H1 (cell line): ENCODE measurements at regions not wholly inside any gene's neighbourhood (a gene's known extent, or its start where the extent isn't known, plus 50 kb on each side); places are given as distances from the start of the nearest gene placed in this dataset.

Source experiments
- CTCF ChIA-PET: fragments of 300-600 bp; sonication (Branson Sonifier 250); formaldehyde crosslinking; loops from one replicate; lab custom pipeline; 2021; ENCODE audit not compliant: partially characterized antibody; lab: Charles Lee
- POLR2A ChIA-PET: fragments of 300-600 bp; sonication (Branson Sonifier 250); formaldehyde crosslinking; loops from one replicate; lab custom pipeline; 2021; ENCODE audit warnings: inconsistent platforms; ENCODE audit not compliant: partially characterized antibody; lab: Charles Lee
- DNase-seq, 2 experiments: peaks; one replicate each; pipeline versions ENCODE4 v3.0.0 to v3.0.0-alpha.2; 2010 to 2022; ENCODE audit warnings: low spot score in 2 of 2, low read depth in 1 of 2, mixed read lengths in 1 of 2
- FAIRE-seq: peaks from 2 replicates; lab custom pipeline; 2011; peaks lifted over from hg19 to GRCh38; lab: Jason Lieb, UNC
- H2AFZ ChIP-seq: 2 replicates; pipeline ENCODE4 v1.8.1; 2012; ENCODE audit warnings: low read length, inconsistent platforms
- H2AK5ac ChIP-seq: 2 replicates; pipeline ENCODE4 v1.6.1; 2013; ENCODE audit warnings: low read depth, low read length
- H2BK120ac ChIP-seq: replicated peaks from 2 replicates; pipeline ENCODE3; 2013; ENCODE audit warnings: low read depth, low read length, inconsistent platforms
- H2BK12ac ChIP-seq: 2 replicates; pipeline ENCODE4 v1.6.1; 2013; ENCODE audit warnings: low read depth, low read length
- H2BK15ac ChIP-seq: 2 replicates; pipeline ENCODE4 v1.6.1; 2013; ENCODE audit warnings: low read length
- H2BK20ac ChIP-seq: 2 replicates; pipeline ENCODE4 v1.6.1; 2013; ENCODE audit warnings: low read length
- H2BK5ac ChIP-seq: 2 replicates; pipeline ENCODE4 v1.6.1; 2013; ENCODE audit warnings: low read depth, low read length
- H3K14ac ChIP-seq: 2 replicates; pipeline ENCODE4 v1.6.1; 2013; ENCODE audit warnings: inconsistent platforms; ENCODE audit not compliant: insufficient read length
- H3K18ac ChIP-seq: 2 replicates; pipeline ENCODE4 v1.6.1; 2013; ENCODE audit warnings: low read length; ENCODE audit errors: extremely low read depth
- H3K23ac ChIP-seq: 2 replicates; pipeline ENCODE4 v1.6.1; 2013; ENCODE audit warnings: inconsistent platforms; ENCODE audit not compliant: insufficient read length
- H3K23me2 ChIP-seq: 2 replicates; pipeline ENCODE4 v1.6.1; 2013; ENCODE audit warnings: low read depth, low read length
- H3K27ac ChIP-seq: 2 replicates; pipeline ENCODE4 v1.6.1; 2011; ENCODE audit warnings: low read depth, low read length, inconsistent platforms
- H3K27me3 ChIP-seq, 4 experiments: replicated peaks in 1 of 4; 1 replicate in 1 of 4; 2 replicates in 3 of 4; pipeline versions ENCODE4 v1.6.1 to v1.8.1; 2011 to 2013; ENCODE audit warnings: low read length in 3 of 4, mild to moderate bottlenecking in 3 of 4, inconsistent platforms in 2 of 4, mixed read lengths in 2 of 4, moderate library complexity in 1 of 4; ENCODE audit not compliant: control insufficient read depth in 3 of 4, insufficient read depth in 3 of 4; ENCODE audit errors: extremely low read depth in 1 of 4
- H3K36me3 ChIP-seq, 4 experiments: 2 replicates each; pipeline versions ENCODE4 v1.6.1 to v1.8.1; 2011 to 2013; ENCODE audit warnings: mild to moderate bottlenecking in 4 of 4, low read length in 3 of 4, moderate library complexity in 2 of 4, control low read depth in 1 of 4, inconsistent platforms in 1 of 4; ENCODE audit not compliant: insufficient read depth in 4 of 4, control insufficient read depth in 2 of 4
- H3K4ac ChIP-seq: replicated peaks from 2 replicates; pipeline ENCODE3; 2013; ENCODE audit warnings: low read length, low read depth, mixed read lengths, inconsistent platforms; ENCODE audit not compliant: insufficient read length
- H3K4me1 ChIP-seq, 4 experiments: replicated peaks in 1 of 4; 1 replicate in 1 of 4; 2 replicates in 3 of 4; pipeline versions ENCODE4 v1.6.1 to v1.8.1; 2011 to 2013; ENCODE audit warnings: low read length in 3 of 4, inconsistent platforms in 2 of 4, mixed read lengths in 1 of 4; ENCODE audit not compliant: insufficient read depth in 4 of 4, control insufficient read depth in 3 of 4
- H3K4me2 ChIP-seq, 2 experiments: 2 replicates each; pipeline versions ENCODE4 v1.6.1 to v1.8.1; 2011 to 2013; ENCODE audit warnings: low read depth in 2 of 2, low read length in 2 of 2, control low read depth in 1 of 2, inconsistent platforms in 1 of 2, mild to moderate bottlenecking in 1 of 2; ENCODE audit not compliant: insufficient read depth in 1 of 2
- H3K4me3 ChIP-seq, 4 experiments: fragments of 200-600, 300-600 bp in 1 of 4; sonication (generic), shearing (Covaris generic), sonication (Bioruptor Twin) in 1 of 4; 2 replicates each; pipeline versions ENCODE4 v1.5.1 to v1.8.1; 2011 to 2016; ENCODE audit warnings: low read length in 4 of 4, low read depth in 3 of 4, control low read depth in 2 of 4, inconsistent platforms in 2 of 4, mild to moderate bottlenecking in 2 of 4, mixed read lengths in 1 of 4, moderate library complexity in 1 of 4; ENCODE audit not compliant: insufficient read depth in 2 of 4; ENCODE audit errors: extremely low read depth in 1 of 4
- H3K56ac ChIP-seq: replicated peaks from 2 replicates; pipeline ENCODE3; 2013; ENCODE audit warnings: low read depth, mild to moderate bottlenecking, mixed read lengths, low read length, inconsistent platforms; ENCODE audit not compliant: insufficient read length
- H3K79me1 ChIP-seq: 2 replicates; pipeline ENCODE4 v1.6.1; 2013; ENCODE audit warnings: low read depth, low read length, control low read depth
- H3K79me2 ChIP-seq, 2 experiments: 2 replicates each; pipeline versions ENCODE4 v1.6.1 to v1.8.1; 2012 to 2013; ENCODE audit warnings: low read length in 2 of 2, mild to moderate bottlenecking in 2 of 2, inconsistent platforms in 1 of 2; ENCODE audit not compliant: insufficient read depth in 2 of 2, control insufficient read depth in 1 of 2
- H3K9ac ChIP-seq, 4 experiments: replicated peaks in 1 of 4; 1 replicate in 1 of 4; 2 replicates in 3 of 4; pipeline versions ENCODE4 v1.6.1 to v1.8.1; 2011 to 2013; ENCODE audit warnings: low read depth in 3 of 4, low read length in 3 of 4, control low read depth in 2 of 4, mild to moderate bottlenecking in 2 of 4, moderate library complexity in 2 of 4, inconsistent platforms in 1 of 4; ENCODE audit errors: extremely low read depth in 1 of 4
- H3K9me3 ChIP-seq, 2 experiments: 2 replicates each; pipeline versions ENCODE4 v1.6.1 to v1.8.1; 2012 to 2013; ENCODE audit warnings: mild to moderate bottlenecking in 2 of 2, moderate library complexity in 2 of 2, control low read depth in 1 of 2, inconsistent platforms in 1 of 2, low read depth in 1 of 2, low read length in 1 of 2, mixed read lengths in 1 of 2; ENCODE audit not compliant: insufficient read depth in 2 of 2
- H4K20me1 ChIP-seq, 2 experiments: replicated peaks in 1 of 2; 2 replicates each; pipeline versions ENCODE3 to v1.8.1; 2011 to 2013; ENCODE audit warnings: inconsistent platforms in 2 of 2, low read length in 2 of 2, mild to moderate bottlenecking in 1 of 2; ENCODE audit not compliant: insufficient read depth in 2 of 2, control insufficient read depth in 1 of 2
- H4K5ac ChIP-seq: 2 replicates; pipeline ENCODE4 v1.6.1; 2013; ENCODE audit warnings: low read length, low read depth, mixed read lengths, inconsistent platforms; ENCODE audit not compliant: insufficient read length
- H4K8ac ChIP-seq: 2 replicates; pipeline ENCODE4 v1.8.0; 2013; ENCODE audit warnings: mild to moderate bottlenecking, moderate library complexity, low read length, inconsistent platforms; ENCODE audit not compliant: insufficient read depth; ENCODE audit errors: extremely low read depth
- H4K91ac ChIP-seq: replicated peaks from 2 replicates; pipeline ENCODE3; 2013; ENCODE audit warnings: low read length, mixed read lengths, inconsistent platforms; ENCODE audit not compliant: insufficient read length
- BACH1 ChIP-seq: IDR thresholded peaks from 2 replicates; pipeline ENCODE4 v1.6.1; 2012; ENCODE audit warnings: low read length, improper control_type of control experiment
- BCL11A ChIP-seq, 2 experiments: IDR thresholded peaks; one replicate each; pipeline ENCODE4 v1.6.1; 2011; ENCODE audit warnings: low read depth in 2 of 2, low read length in 2 of 2, mild to moderate bottlenecking in 2 of 2
- CBX8 ChIP-seq: fragments of 300-800, 300-1000 bp; sonication (generic); IDR thresholded peaks from 2 replicates; pipeline ENCODE4 v1.7.1; 2016; ENCODE audit warnings: low read depth, low read length, borderline replicate concordance
- CTBP2 ChIP-seq: IDR thresholded peaks from 2 replicates; pipeline ENCODE4 v1.7.0; 2011; ENCODE audit warnings: borderline replicate concordance, mild to moderate bottlenecking, moderate library complexity, mixed read lengths, low read length; ENCODE audit not compliant: insufficient read depth, insufficient read length
- EGR1 ChIP-seq: IDR thresholded peaks from 2 replicates; pipeline ENCODE4 v1.6.1; 2011; ENCODE audit warnings: low read depth, low read length, borderline replicate concordance
- HDAC6 ChIP-seq: IDR thresholded peaks from one replicate; pipeline ENCODE4 v1.7.1; 2012; ENCODE audit warnings: low read depth, mild to moderate bottlenecking, inconsistent platforms, low read length, moderate library complexity
- NANOG ChIP-seq: IDR thresholded peaks from 2 replicates; pipeline ENCODE4 v1.6.1; 2011; ENCODE audit warnings: low read length, low read depth, mild to moderate bottlenecking, inconsistent platforms; ENCODE audit not compliant: insufficient read depth, poor library complexity, severe bottlenecking
- NRF1 ChIP-seq: IDR thresholded peaks from 2 replicates; pipeline ENCODE4 v1.6.1; 2011; ENCODE audit warnings: mild to moderate bottlenecking, low read depth, low read length, improper control_type of control experiment
- POLR2AphosphoS5 ChIP-seq: IDR thresholded peaks from 2 replicates; pipeline ENCODE4 v1.6.1; 2011; ENCODE audit warnings: low read depth, low read length
- POU5F1 ChIP-seq: IDR thresholded peaks from 2 replicates; pipeline ENCODE4 v1.6.1; 2011; ENCODE audit warnings: low read depth, mild to moderate bottlenecking, low read length, moderate library complexity
- SIN3A ChIP-seq, 2 experiments: IDR thresholded peaks in 1 of 2; conservative IDR thresholded peaks in 1 of 2; 2 replicates each; pipeline ENCODE4 v1.6.1; 2011 to 2012; ENCODE audit warnings: low read length in 2 of 2, improper control_type of control experiment in 1 of 2, low read depth in 1 of 2, mild to moderate bottlenecking in 1 of 2
- SIX5 ChIP-seq: IDR thresholded peaks from 2 replicates; pipeline ENCODE4 v1.6.1; 2011; ENCODE audit warnings: mild to moderate bottlenecking, low read depth, low read length
- SP1 ChIP-seq: IDR thresholded peaks from 2 replicates; pipeline ENCODE4 v1.6.1; 2011; ENCODE audit warnings: low read depth, low read length
- SP4 ChIP-seq: IDR thresholded peaks from 2 replicates; pipeline ENCODE4 v1.6.1; 2012; ENCODE audit warnings: low read length, inconsistent platforms
- WGBS, 2 experiments: shearing (Covaris generic) in 1 of 2; methylation state at CpG; one replicate each; pipeline versions ENCODE4 v1.1.6 to v1.1.7; 2013 to 2015; ENCODE audit warnings: low lambda C conversion rate in 2 of 2, mixed read lengths in 2 of 2, inconsistent platforms in 1 of 2, low coverage in 1 of 2, missing lambda C conversion rate in 1 of 2; ENCODE audit not compliant: insufficient replicate concordance in 2 of 2, insufficient coverage in 1 of 2, insufficient read length in 1 of 2; ENCODE audit errors: extremely low coverage in 1 of 2, missing lambda C conversion rate in 1 of 2; 5-methylcytosine and 5-hydroxymethylcytosine counted together
- TF ChIP-seq, protein P1 (sequence below): IDR thresholded peaks from 2 replicates; pipeline ENCODE4 v1.6.1; 2012; ENCODE audit warnings: inconsistent platforms

DNA sequence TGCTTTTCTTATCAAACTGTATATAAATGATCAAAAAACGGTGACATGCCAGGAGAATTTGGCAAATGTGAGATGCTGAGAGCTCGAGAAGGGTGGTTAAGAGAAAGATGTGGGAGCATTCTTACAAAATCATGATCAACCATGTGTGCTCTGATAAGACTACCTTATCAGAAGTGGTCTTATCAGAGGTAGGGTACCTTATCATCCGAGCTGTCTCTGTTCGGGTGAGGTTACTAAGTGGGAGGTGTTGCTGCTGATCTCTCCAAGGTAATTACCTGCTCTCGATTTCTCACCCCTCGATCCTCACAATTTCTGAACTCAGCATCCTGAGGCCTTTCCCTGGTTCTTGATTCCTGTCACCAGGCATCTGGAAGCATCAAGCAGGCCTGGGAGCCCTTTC is 813.0 kb upstream of the ID2 start:
- Histone ChIP-seq H3K18ac (no peak overlapping the region), H3K27me3 (no peaks in the 10 kb centered on the region), H2AFZ (no peak overlapping the region), H3K23ac (no peak overlapping the region), H2BK12ac (peak overlapping the region; percentile 69; the same call in 1 of the 2 replicates), H4K8ac (no peak overlapping the region), H3K23me2 (no peaks in the 10 kb centered on the region), H3K27ac (no peak overlapping the region), H2BK5ac (no peak overlapping the region), H3K4me3 (no peak overlapping the region), H4K91ac (no peak overlapping the region), H3K4me1 (peaks cover 3 to 14% (median 7%) of the 10 kb centered on the region in 4 experiments; a peak in 5 of 7 replicates), H3K79me1 (peaks cover 2% of the 10 kb centered on the region; the same call in 1 of the 2 replicates), H3K4ac (no peak overlapping the region), H3K79me2 (peaks cover 0 to 6% of the 10 kb centered on the region in 2 experiments; a peak in 1 of 4 replicates), H3K9me3 (no peaks in the 10 kb centered on the region), H4K5ac (no peak overlapping the region), H3K14ac (no peak overlapping the region), H2BK15ac (no peak overlapping the region; the same call in 1 of the 2 replicates), H2AK5ac (no peak overlapping the region; the same call in 1 of the 2 replicates), H4K20me1 (no peaks in the 10 kb centered on the region), H3K56ac (no peak overlapping the region), H3K9ac (no peak overlapping the region), H3K36me3 (peaks cover 0 to 49% (median 1%) of the 10 kb centered on the region in 4 experiments; a peak in 3 of 8 replicates), H2BK20ac (no peak overlapping the region), H3K4me2 (no peak overlapping the region), H2BK120ac (peak overlapping the region; percentile 36)
- POLR2A ChIA-PET: interaction anchor here (0.9 to 2.6 kb wide), 5 partner anchors 10 to 371 kb away, joined by 3 to 9 read pairs (median 3); no protein-coding TSS in a partner anchor
- DNase-seq: no peak
- no peak for FAIRE-seq
- CTCF ChIA-PET: no interaction called here
- 72% methylated on average over 6 of the region's 6 CpGs; no CpG with 5 or more reads in 1 of the 2 experiments for WGBS, 2 experiments
- TF ChIP-seq SIX5 (no peak), POLR2AphosphoS5 (no peak), BACH1 (no peak), CTBP2 (no peak), POU5F1 (no peak), SP1 (no peak), CBX8 (no peak), SIN3A (conservative IDR thresholded peaks at IDR 0.05 in 1 of 2, IDR thresholded peaks at IDR 0.05 in 1 of 2; ENCODE audit: low read depth in 1 of 2, low read length in 2 of 2) (no peak), BCL11A (IDR thresholded peaks at IDR 0.05; ENCODE audit: low read depth in 2 of 2, low read length in 2 of 2) (no peak), SP4 (no peak), NRF1 (no peak), HDAC6 (no peak), EGR1 (no peak), NANOG (no peak)
- TF ChIP-seq, protein P1, sequence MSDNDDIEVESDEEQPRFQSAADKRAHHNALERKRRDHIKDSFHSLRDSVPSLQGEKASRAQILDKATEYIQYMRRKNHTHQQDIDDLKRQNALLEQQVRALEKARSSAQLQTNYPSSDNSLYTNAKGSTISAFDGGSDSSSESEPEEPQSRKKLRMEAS: no peak
